Endothelial cell (in vitro differentiated cells): ENCODE measurements at regions not wholly inside any gene's neighbourhood (a gene's known extent, or its start where the extent isn't known, plus 50 kb on each side); places are given as distances from the start of the nearest gene placed in this dataset.
A peak's percentile ranks its signal among the peaks of the same experiment; 100 is the strongest.

Experiments used
- DNase-seq: peaks from one replicate; pipeline ENCODE4 v3.0.0; 2021; ENCODE audit warnings: low spot score
- H3K27ac Mint-ChIP-seq: one replicate; pipeline ENCODE4 v1.8.0; 2021; ENCODE audit warnings: mixed read lengths, inconsistent platforms; ENCODE audit not compliant: unreplicated experiment
- H3K27me3 Mint-ChIP-seq: one replicate; pipeline ENCODE4 v1.8.0; 2021; ENCODE audit warnings: mild to moderate bottlenecking, moderate library complexity, mixed read lengths, inconsistent platforms; ENCODE audit not compliant: unreplicated experiment
- H3K36me3 Mint-ChIP-seq: one replicate; pipeline ENCODE4 v1.8.0; 2021; ENCODE audit warnings: mild to moderate bottlenecking, low read depth, mixed read lengths, inconsistent platforms; ENCODE audit not compliant: unreplicated experiment
- H3K4me1 Mint-ChIP-seq: one replicate; pipeline ENCODE4 v1.8.0; 2021; ENCODE audit warnings: mild to moderate bottlenecking, mixed read lengths, inconsistent platforms; ENCODE audit not compliant: unreplicated experiment
- H3K4me3 Mint-ChIP-seq: one replicate; pipeline ENCODE4 v1.8.0; 2021; ENCODE audit warnings: mild to moderate bottlenecking, mixed read lengths, inconsistent platforms; ENCODE audit not compliant: unreplicated experiment
- H3K9me3 Mint-ChIP-seq: one replicate; pipeline ENCODE4 v1.8.0; 2021; ENCODE audit warnings: mixed read lengths, inconsistent platforms; ENCODE audit not compliant: unreplicated experiment
- TF ChIP-seq, protein P1 (sequence below): fragments of 200-600 bp; sonication (generic); IDR thresholded peaks from one replicate; pipeline ENCODE4 v1.5.0; 2021; ENCODE audit warnings: antibody characterized with exemption; ENCODE audit not compliant: unreplicated experiment

DNA sequence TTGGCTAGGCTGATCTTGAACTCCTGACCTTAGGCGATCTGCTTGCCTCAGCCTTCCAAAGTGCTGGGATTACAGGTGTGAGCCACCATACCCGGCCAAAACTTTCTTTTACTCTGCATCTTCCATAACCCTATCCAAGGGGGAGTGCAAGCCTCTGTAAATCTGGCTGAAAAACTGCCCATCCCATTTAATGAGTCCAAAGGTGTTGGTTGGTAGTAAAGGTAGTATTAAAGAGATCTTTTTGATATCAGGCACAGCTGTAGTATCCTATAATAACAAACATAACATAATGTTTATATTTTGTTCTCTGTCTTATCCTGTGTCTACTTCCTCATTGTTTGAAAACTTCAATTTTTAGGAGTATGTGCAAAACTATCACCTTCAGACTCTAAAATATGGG is 559.8 kb upstream of the ATXN8OS start:
- DNase-seq, result no peak
- Mint-ChIP-seq H3K4me3 (no peak overlapping the region), H3K36me3 (no peaks in the 10 kb centered on the region), H3K27ac (no peak overlapping the region), H3K4me1 (no peaks in the 10 kb centered on the region), H3K9me3 (no peaks in the 10 kb centered on the region), H3K27me3 (no peaks in the 10 kb centered on the region)
- TF ChIP-seq, protein P1, sequence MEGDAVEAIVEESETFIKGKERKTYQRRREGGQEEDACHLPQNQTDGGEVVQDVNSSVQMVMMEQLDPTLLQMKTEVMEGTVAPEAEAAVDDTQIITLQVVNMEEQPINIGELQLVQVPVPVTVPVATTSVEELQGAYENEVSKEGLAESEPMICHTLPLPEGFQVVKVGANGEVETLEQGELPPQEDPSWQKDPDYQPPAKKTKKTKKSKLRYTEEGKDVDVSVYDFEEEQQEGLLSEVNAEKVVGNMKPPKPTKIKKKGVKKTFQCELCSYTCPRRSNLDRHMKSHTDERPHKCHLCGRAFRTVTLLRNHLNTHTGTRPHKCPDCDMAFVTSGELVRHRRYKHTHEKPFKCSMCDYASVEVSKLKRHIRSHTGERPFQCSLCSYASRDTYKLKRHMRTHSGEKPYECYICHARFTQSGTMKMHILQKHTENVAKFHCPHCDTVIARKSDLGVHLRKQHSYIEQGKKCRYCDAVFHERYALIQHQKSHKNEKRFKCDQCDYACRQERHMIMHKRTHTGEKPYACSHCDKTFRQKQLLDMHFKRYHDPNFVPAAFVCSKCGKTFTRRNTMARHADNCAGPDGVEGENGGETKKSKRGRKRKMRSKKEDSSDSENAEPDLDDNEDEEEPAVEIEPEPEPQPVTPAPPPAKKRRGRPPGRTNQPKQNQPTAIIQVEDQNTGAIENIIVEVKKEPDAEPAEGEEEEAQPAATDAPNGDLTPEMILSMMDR, result no peak

DNA sequence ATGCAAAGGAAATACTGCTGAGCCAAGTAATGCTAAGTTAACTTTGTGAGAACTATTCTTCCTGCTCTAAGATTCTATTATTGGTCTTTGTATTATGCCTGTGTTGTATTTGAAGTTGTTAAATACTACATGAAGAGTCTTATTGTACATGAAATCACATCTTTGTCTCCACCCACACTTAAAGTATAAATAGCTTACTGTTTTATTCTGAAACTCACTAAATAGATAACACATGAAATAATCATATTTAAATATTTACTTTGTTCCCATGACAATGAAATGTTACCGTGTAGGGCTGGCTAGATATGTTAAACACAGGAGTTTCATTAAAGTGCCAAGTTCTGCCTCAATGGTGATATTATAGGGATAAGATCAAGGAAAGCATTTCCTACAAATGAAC is 562.1 kb upstream of the ATXN8OS start:
- Mint-ChIP-seq H3K4me3 (no peak overlapping the region), H3K27me3 (no peaks in the 10 kb centered on the region), H3K9me3 (no peaks in the 10 kb centered on the region), H3K27ac (no peak overlapping the region), H3K36me3 (no peaks in the 10 kb centered on the region), H3K4me1 (no peaks in the 10 kb centered on the region)
- no peak for DNase-seq
- TF ChIP-seq, protein P1, result no peak

DNA sequence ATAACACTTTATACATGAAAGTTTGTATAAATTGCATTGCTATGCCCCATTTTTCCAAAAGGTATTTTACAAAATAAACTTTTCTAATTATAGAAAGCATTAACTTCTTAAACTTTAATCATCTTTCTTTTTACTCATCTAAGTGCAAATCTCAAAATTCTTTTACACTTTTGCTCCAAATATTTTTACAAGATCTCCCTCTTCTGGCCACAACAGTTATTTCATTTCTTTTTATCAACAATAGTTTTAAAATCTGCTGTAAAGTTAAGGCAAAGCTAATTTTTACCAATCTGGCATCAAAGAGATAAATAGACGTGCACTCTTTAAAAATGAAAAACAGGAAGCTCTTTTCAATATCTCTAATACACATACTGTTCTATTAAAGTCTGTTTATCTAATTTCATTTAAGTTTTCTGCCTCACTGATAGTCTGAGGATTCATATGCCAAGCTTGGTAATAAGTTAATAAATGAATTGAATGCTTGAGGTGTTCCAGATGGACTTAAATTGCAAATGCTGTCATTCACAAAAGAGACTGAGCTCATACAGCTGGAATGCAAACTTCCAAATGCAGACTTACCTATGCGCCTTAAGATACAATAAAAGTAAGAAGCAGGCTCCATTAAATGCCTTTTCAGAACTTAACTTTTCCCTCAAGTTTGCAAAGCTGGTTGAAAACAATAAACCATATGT is 583.0 kb upstream of the ATXN8OS start:
- TF ChIP-seq, protein P1, result peak; percentile 71
- Mint-ChIP-seq H3K27me3 (no peaks in the 10 kb centered on the region), H3K4me1 (no peaks in the 10 kb centered on the region), H3K36me3 (no peaks in the 10 kb centered on the region), H3K27ac (no peak overlapping the region), H3K9me3 (no peaks in the 10 kb centered on the region), H3K4me3 (no peak overlapping the region)
- DNase-seq, result no peak

DNA sequence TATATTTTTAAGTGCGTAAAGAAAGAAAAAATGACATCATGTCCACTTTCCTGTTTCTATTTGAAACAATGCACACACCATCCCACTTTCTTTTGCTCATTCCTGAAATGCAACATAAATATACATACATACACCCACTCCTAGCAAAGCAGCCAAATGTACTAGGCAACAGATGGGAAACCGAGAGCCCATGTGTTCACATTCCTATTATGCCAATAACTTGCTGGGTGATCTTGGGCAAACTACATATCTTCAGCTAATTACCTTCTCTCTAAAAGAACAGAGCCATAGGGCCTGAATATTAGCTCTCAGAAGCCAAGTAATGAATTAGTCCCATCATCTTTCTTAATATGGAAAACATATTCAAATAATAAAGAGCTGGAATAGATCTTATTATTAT is 610.6 kb upstream of the ATXN8OS start:
- no peaks in the 10 kb centered on the region for H3K36me3 Mint-ChIP-seq
- H3K4me1 Mint-ChIP-seq, result no peaks in the 10 kb centered on the region
- no peak for DNase-seq
- H3K27me3 Mint-ChIP-seq, result peaks cover 3% of the 10 kb centered on the region
- TF ChIP-seq, protein P1, result no peak
- no peak overlapping the region for H3K4me3 Mint-ChIP-seq
- H3K27ac Mint-ChIP-seq, result no peak overlapping the region
- H3K9me3 Mint-ChIP-seq, result no peaks in the 10 kb centered on the region

DNA sequence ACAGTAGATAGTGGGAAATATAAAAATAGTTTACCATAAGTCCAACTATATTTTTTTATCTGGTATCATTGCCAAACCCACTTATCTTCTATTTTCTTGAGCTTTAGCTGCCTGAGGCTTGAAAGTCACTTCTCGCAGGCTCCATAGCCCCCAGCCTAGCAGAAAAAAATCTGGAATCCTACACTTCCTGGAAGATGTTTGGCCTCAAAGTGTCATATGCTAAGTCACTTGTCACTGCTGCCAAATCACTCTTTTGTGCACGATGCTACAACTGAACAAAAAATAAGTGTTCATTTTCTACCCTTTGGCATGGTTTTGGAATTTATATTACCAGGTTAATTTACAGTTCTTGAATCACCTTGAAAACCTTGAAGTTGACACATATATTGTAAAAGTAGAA is 612.5 kb upstream of the ATXN8OS start:
- TF ChIP-seq, protein P1, result no peak
- no peak for DNase-seq
- no peaks in the 10 kb centered on the region for H3K4me1 Mint-ChIP-seq

More for the DNA sequence above, 612.5 kb upstream of the ATXN8OS start:
- Mint-ChIP-seq H3K9me3 (no peaks in the 10 kb centered on the region), H3K27me3 (no peaks in the 10 kb centered on the region), H3K36me3 (peaks cover 2% of the 10 kb centered on the region), H3K4me3 (no peak overlapping the region), H3K27ac (no peak overlapping the region)
